DND-41 (cell line): ENCODE measurements at regions not wholly inside any gene's neighbourhood (a gene's known extent, or its start where the extent isn't known, plus 50 kb on each side); places are given as distances from the start of the nearest gene placed in this dataset.

Experiments used
- ATAC-seq: fragments of 200-7000 bp; cut with Tn5 transposase; 3 replicates; pipeline ENCODE4 v1.9.1; 2021; ENCODE audit warnings: low read depth; ENCODE audit not compliant: insufficient read depth
- DNase-seq: peaks from one replicate; pipeline ENCODE4 v3.0.0-alpha.2; 2020
- H2AFZ ChIP-seq: 2 replicates; pipeline ENCODE4 v1.6.0; 2012; ENCODE audit warnings: low read depth, low read length
- H3K27ac ChIP-seq: 2 replicates; pipeline ENCODE4 v1.5.1; 2012; ENCODE audit warnings: low read length, inconsistent platforms
- H3K27me3 ChIP-seq: fragments of 200-600 bp; sonication (generic); 2 replicates; pipeline ENCODE4 v1.6.0; 2012; ENCODE audit warnings: low read length, mild to moderate bottlenecking, inconsistent platforms; ENCODE audit not compliant: insufficient read depth, poor library complexity
- H3K36me3 ChIP-seq: 2 replicates; pipeline ENCODE4 v1.5.1; 2012; ENCODE audit warnings: low read length, inconsistent platforms; ENCODE audit not compliant: insufficient read depth
- H3K4me1 ChIP-seq: 2 replicates; pipeline ENCODE4 v1.5.1; 2012; ENCODE audit warnings: mild to moderate bottlenecking, low read length; ENCODE audit not compliant: insufficient read depth
- H3K4me2 ChIP-seq: 2 replicates; pipeline ENCODE4 v1.6.0; 2012; ENCODE audit warnings: mild to moderate bottlenecking, moderate library complexity, low read length, inconsistent platforms; ENCODE audit not compliant: insufficient read depth
- H3K4me3 ChIP-seq, 2 experiments: fragments of 200-600 bp in 1 of 2; shearing (Covaris generic) in 1 of 2; 2 replicates each; pipeline ENCODE4 v1.5.1; 2012 to 2016; ENCODE audit warnings: inconsistent platforms in 2 of 2, low read length in 2 of 2, mild to moderate bottlenecking in 2 of 2, low read depth in 1 of 2, moderate library complexity in 1 of 2
- H3K79me2 ChIP-seq: 2 replicates; pipeline ENCODE4 v1.6.0; 2012; ENCODE audit warnings: low read length, inconsistent platforms; ENCODE audit not compliant: insufficient read depth
- H3K9ac ChIP-seq: 2 replicates; pipeline ENCODE4 v1.6.0; 2012; ENCODE audit warnings: low read depth, mild to moderate bottlenecking, inconsistent platforms, low read length, moderate library complexity
- H3K9me3 ChIP-seq: 2 replicates; pipeline ENCODE4 v1.5.1; 2012; ENCODE audit warnings: low read length, moderate library complexity, mild to moderate bottlenecking, inconsistent platforms; ENCODE audit not compliant: insufficient read depth, severe bottlenecking
- H4K20me1 ChIP-seq: 2 replicates; pipeline ENCODE4 v1.6.0; 2012; ENCODE audit warnings: low read length; ENCODE audit not compliant: insufficient read depth
- EZH2 ChIP-seq: IDR thresholded peaks from 3 replicates; pipeline ENCODE4 v1.6.1; 2012; ENCODE audit warnings: borderline replicate concordance, low read depth, mild to moderate bottlenecking, moderate library complexity, low read length, inconsistent platforms; ENCODE audit not compliant: severe bottlenecking
- TF ChIP-seq, protein P1 (sequence below): IDR thresholded peaks from 2 replicates; pipeline ENCODE4 v1.5.1; 2012; ENCODE audit warnings: borderline replicate concordance, low read length, moderate library complexity, mild to moderate bottlenecking; ENCODE audit not compliant: poor library complexity, severe bottlenecking; ENCODE audit errors: extremely low read depth

DNA sequence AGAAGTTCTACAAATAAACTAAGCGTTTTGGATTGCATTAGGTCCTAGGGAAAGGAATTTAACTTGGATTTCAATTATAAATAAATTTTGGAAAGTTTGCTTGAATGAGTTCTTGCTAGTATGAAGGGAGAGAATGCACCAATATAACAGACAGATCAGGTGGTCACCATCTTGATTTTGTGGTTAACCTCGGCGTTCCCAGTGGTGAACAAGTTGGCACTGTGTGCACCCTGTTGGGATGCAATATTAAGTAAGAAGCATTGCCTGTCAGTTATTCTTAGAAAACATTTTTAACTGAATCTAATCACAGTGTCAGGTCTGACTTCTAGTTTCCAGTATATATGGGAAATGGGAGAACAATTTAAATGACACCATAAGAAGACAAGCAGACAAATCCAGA lies 673.4 kb downstream of the SLC4A3 start:
- Histone ChIP-seq H3K36me3 (no peaks in the 10 kb centered on the region), H3K9ac (no peak overlapping the region), H3K27ac (no peak overlapping the region), H3K79me2 (no peaks in the 10 kb centered on the region), H3K27me3 (no peaks in the 10 kb centered on the region), H3K9me3 (no peaks in the 10 kb centered on the region), H2AFZ (no peak overlapping the region), H3K4me2 (no peak overlapping the region), H3K4me3 (no peak overlapping the region), H3K4me1 (no peaks in the 10 kb centered on the region), H4K20me1 (no peaks in the 10 kb centered on the region)
- TF ChIP-seq, protein P1, sequence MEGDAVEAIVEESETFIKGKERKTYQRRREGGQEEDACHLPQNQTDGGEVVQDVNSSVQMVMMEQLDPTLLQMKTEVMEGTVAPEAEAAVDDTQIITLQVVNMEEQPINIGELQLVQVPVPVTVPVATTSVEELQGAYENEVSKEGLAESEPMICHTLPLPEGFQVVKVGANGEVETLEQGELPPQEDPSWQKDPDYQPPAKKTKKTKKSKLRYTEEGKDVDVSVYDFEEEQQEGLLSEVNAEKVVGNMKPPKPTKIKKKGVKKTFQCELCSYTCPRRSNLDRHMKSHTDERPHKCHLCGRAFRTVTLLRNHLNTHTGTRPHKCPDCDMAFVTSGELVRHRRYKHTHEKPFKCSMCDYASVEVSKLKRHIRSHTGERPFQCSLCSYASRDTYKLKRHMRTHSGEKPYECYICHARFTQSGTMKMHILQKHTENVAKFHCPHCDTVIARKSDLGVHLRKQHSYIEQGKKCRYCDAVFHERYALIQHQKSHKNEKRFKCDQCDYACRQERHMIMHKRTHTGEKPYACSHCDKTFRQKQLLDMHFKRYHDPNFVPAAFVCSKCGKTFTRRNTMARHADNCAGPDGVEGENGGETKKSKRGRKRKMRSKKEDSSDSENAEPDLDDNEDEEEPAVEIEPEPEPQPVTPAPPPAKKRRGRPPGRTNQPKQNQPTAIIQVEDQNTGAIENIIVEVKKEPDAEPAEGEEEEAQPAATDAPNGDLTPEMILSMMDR, result no peak
- no peak for TF ChIP-seq EZH2
- DNase-seq, result no peak
- no peak for ATAC-seq

DNA sequence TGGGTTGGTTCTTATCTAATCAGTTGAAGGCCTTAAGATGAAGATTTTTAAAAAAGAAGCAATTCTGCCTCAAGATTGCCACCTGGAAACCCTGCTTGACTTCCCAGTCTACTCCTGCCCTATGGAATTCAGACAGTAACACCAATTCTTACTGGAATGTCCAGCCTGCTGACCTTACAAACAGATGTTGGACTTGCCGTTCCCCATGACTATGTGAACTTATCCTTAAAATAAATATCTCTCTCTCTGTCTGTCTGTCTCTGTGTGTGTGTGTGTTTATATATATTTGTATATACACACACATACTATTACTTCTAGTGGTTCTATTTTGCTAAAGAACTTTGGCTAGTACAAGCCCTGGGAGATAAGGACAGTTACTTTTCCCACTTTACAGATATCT lies 675.3 kb downstream of the SLC4A3 start:
- Histone ChIP-seq H3K4me1 (no peaks in the 10 kb centered on the region), H3K9me3 (no peaks in the 10 kb centered on the region), H3K9ac (no peak overlapping the region), H3K4me3 (no peak overlapping the region), H3K27me3 (no peaks in the 10 kb centered on the region), H2AFZ (no peak overlapping the region), H4K20me1 (no peaks in the 10 kb centered on the region), H3K27ac (no peak overlapping the region), H3K79me2 (no peaks in the 10 kb centered on the region), H3K36me3 (no peaks in the 10 kb centered on the region), H3K4me2 (no peak overlapping the region)
- TF ChIP-seq, protein P1, result no peak
- no peak for TF ChIP-seq EZH2
- DNase-seq (no peak), ATAC-seq (no peak)

DNA sequence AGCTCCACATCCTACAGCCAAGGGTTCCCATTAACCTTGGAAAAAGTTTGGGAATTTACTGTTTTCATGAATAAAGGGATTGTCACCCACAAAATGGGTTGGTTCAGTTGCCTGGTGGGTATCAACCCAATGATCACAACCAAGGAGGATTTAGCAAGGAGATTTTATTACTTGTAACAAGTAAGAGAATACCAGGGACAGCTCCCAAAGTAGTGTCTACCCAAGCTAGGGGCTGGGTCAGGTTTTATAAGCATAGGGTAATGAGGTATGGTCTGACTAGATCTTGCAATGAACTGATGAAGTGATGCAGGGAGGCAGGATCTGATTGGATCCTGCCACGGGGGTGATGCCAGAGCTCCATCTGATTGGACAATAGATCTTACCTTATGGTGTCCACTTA lies 681.8 kb downstream of the SLC4A3 start:
- no peaks in the 10 kb centered on the region for H3K27me3 ChIP-seq
- H3K36me3 ChIP-seq, result no peaks in the 10 kb centered on the region
- DNase-seq (no peak), ATAC-seq (no peak)
- no peak overlapping the region for H3K4me3 ChIP-seq
- H2AFZ ChIP-seq, result no peak overlapping the region
- no peak overlapping the region for H3K4me2 ChIP-seq
- no peaks in the 10 kb centered on the region for H4K20me1 ChIP-seq
- no peaks in the 10 kb centered on the region for H3K4me1 ChIP-seq
- TF ChIP-seq, protein P1, result no peak
- TF ChIP-seq EZH2, result no peak
- no peaks in the 10 kb centered on the region for H3K9me3 ChIP-seq
- no peaks in the 10 kb centered on the region for H3K79me2 ChIP-seq
- no peak overlapping the region for H3K9ac ChIP-seq
- H3K27ac ChIP-seq, result no peak overlapping the region

DNA sequence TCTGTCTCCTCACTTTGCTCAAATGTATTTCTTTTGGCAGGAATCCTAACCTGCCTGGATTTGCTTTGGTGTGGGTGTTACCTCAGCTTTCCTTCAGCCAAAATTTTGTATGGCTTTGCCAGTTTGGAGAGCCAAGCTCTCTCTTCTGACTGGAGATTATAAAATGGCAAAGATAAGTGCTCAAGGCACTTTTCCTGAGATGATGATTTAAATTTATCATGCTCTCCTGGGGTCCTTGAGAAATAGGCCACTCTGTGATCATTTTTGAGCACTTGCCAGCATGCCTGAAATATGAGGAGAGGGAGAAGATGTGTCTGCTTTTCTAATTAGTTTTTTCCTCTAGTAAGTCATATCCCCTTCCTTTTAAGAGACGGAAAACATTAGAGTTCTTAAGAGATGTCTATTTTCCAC lies 683.0 kb downstream of the SLC4A3 start:
- Histone ChIP-seq H3K4me1 (no peaks in the 10 kb centered on the region), H4K20me1 (no peaks in the 10 kb centered on the region), H3K27me3 (no peaks in the 10 kb centered on the region), H3K9me3 (no peaks in the 10 kb centered on the region), H3K4me3 (no peak overlapping the region), H3K79me2 (no peaks in the 10 kb centered on the region), H3K36me3 (no peaks in the 10 kb centered on the region), H2AFZ (no peak overlapping the region), H3K27ac (no peak overlapping the region), H3K9ac (no peak overlapping the region), H3K4me2 (no peak overlapping the region)
- ATAC-seq, result no peak
- no peak for DNase-seq
- TF ChIP-seq, protein P1, result no peak
- no peak for TF ChIP-seq EZH2
